ENCODE measurements at regions not wholly inside any gene's neighbourhood (a gene's known extent, or its start where the extent isn't known, plus 50 kb on each side); places are given as distances from the start of the nearest gene placed in this dataset.

GRCh38 chr13:112226320-112227002, 149.7 kb upstream of the SPACA7 start:
- Histone ChIP-seq H3K36me3 (no peaks in the 10 kb centered on the region), H3K9me3 (replicated peaks) (no peaks in the 10 kb centered on the region), H3K4me1 (no peaks in the 10 kb centered on the region), H3K4me3 (no peak overlapping the region), H3K27ac (replicated peaks) (no peak overlapping the region), H3K27me3 (ENCODE audit: low read depth) (peaks cover 46% of the 10 kb centered on the region)
- no peak for DNase-seq
- TF ChIP-seq, protein P1, sequence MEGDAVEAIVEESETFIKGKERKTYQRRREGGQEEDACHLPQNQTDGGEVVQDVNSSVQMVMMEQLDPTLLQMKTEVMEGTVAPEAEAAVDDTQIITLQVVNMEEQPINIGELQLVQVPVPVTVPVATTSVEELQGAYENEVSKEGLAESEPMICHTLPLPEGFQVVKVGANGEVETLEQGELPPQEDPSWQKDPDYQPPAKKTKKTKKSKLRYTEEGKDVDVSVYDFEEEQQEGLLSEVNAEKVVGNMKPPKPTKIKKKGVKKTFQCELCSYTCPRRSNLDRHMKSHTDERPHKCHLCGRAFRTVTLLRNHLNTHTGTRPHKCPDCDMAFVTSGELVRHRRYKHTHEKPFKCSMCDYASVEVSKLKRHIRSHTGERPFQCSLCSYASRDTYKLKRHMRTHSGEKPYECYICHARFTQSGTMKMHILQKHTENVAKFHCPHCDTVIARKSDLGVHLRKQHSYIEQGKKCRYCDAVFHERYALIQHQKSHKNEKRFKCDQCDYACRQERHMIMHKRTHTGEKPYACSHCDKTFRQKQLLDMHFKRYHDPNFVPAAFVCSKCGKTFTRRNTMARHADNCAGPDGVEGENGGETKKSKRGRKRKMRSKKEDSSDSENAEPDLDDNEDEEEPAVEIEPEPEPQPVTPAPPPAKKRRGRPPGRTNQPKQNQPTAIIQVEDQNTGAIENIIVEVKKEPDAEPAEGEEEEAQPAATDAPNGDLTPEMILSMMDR (IDR thresholded peaks at IDR 0.05; ENCODE audit: borderline replicate concordance), result no peak
- intact Hi-C loops (cut with micrococcal nuclease), result no loop called here

DNA sequence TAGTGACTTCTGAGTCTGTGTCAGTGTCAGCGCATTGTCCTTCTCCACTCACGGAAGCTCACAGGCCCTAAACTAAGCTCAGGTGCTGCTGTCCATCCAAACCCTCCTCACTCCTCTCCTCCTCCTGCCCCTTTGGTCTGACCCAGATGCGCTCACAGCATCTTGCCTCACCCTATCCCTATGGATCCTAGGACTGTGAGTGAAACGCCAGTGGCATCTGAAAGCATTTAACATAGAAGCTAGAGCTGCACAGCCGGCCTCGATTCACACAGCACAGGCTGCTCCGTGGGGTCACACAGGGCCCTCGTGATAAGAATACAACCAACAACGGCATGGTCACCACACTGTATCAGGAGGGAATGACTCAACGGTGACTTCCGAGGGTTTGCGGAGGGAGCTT, 149.1 kb upstream of the SPACA7 start:
- intact Hi-C loops (cut with micrococcal nuclease), result no loop called here
- TF ChIP-seq, protein P1 (IDR thresholded peaks at IDR 0.05; ENCODE audit: borderline replicate concordance), result no peak
- H3K4me3 ChIP-seq, result no peak overlapping the region
- H3K4me1 ChIP-seq, result no peaks in the 10 kb centered on the region
- DNase-seq, result no peak
- H3K9me3 ChIP-seq (replicated peaks), result no peaks in the 10 kb centered on the region
- no peaks in the 10 kb centered on the region for H3K36me3 ChIP-seq
- peaks cover 52% of the 10 kb centered on the region for H3K27me3 ChIP-seq (ENCODE audit: low read depth)
- no peak overlapping the region for H3K27ac ChIP-seq (replicated peaks)

DNA sequence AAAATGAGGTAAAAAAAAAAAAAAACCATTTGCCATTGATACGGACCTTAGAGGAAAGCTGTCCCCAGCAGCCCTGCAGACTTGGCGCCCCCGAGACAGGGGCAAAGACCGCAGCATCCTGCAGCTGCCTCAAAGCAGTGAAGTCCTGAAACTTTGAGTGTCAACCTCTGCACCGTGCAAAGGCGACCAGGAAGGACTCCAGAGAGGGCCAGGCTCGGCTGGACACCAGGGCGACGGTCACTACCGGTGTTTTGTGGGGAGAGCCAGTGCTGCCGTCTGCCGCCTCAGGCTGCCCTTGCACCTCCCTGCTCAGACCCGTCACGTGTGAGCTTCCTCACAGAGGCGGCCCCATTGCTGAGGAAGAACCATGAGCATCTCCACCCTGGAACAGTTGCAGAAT, 146.7 kb upstream of the SPACA7 start:
- H3K27ac ChIP-seq (replicated peaks), result no peak overlapping the region
- intact Hi-C loops (cut with micrococcal nuclease), result no loop called here
- no peaks in the 10 kb centered on the region for H3K4me1 ChIP-seq
- H3K36me3 ChIP-seq, result no peaks in the 10 kb centered on the region
- TF ChIP-seq, protein P1 (IDR thresholded peaks at IDR 0.05; ENCODE audit: borderline replicate concordance), result no peak
- H3K9me3 ChIP-seq (replicated peaks), result no peaks in the 10 kb centered on the region
- DNase-seq, result no peak
- H3K27me3 ChIP-seq (ENCODE audit: low read depth), result peaks cover 67% of the 10 kb centered on the region
- H3K4me3 ChIP-seq, result no peak overlapping the region

DNA sequence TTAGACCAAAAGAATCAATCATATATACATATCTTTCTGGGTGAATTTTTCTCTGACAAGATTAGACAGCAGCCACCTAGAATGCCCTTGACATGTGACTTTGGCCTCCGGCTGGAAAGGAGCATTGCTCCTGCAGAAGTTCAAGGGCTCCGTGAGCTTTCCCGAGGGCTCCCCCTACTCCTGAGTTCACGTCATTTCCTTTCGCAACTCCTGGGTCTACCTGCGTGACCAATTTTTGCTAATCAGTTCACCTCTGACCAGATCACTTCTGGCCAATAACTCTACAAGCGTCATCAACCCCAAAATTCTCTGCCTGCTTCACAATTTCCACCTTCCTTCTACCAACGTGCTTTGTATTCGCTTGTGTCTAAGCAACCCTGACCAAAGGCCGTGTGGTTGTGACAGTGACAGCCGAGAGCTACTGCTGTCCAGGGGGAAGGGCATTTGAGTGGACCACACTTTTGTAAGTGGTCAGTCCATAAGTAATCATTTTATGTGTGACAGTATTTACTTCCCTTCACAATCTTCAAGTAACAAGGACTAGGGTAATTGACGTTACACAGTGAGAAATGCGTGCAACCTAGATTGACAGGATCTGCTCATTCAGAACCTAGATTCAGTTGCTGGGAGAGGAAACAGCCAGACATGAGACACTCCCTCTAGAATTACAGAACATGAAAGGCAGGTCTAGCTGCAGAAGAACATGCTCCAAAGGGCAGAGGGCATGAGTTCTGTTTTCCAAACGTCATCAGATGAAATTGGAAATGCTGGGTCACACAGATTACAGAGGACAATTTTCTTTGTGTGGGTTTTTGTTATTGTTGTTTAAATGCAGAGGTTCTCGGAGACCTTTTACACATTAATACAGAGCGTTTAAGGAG, 145.9 kb upstream of the SPACA7 start:
- Histone ChIP-seq H3K27me3 (ENCODE audit: low read depth) (peaks cover 70% of the 10 kb centered on the region), H3K36me3 (no peaks in the 10 kb centered on the region), H3K4me1 (no peaks in the 10 kb centered on the region), H3K27ac (replicated peaks) (no peak overlapping the region), H3K9me3 (replicated peaks) (no peaks in the 10 kb centered on the region), H3K4me3 (no peak overlapping the region)
- TF ChIP-seq, protein P1 (IDR thresholded peaks at IDR 0.05; ENCODE audit: borderline replicate concordance), result no peak
- intact Hi-C loops (cut with micrococcal nuclease), result no loop called here
- DNase-seq, result no peak

DNA sequence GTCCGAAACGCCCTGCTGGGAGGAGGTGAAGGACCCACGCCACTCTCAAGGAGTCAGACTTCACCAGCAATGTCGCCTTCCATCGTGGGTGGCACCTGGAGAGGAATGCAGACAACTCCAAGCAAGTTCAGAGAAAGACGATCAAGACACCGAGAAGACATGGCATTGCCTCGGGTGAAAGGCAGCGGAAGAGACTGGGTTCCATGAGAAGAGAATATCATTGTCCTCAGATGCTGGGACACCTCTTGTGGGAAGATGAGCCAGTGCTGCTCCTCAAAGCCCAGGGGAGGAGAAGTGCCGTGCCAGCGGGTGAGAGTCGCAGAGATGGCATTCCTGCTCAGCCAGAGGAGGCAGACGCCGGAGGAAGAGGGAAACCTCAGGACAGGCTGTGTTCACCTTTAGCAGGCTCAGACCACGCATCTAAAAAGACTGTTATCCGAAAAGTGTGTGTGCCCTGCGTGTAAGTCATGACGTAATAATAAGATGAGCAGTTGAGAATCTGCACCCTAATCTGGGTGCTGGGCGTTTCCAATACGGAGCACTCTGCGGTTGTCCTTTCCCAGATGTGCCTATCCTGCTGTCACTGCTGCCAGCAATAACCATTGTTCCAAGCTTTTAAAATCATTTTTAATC, 144.6 kb upstream of the SPACA7 start:
- H3K4me1 ChIP-seq, result no peaks in the 10 kb centered on the region
- H3K36me3 ChIP-seq, result no peaks in the 10 kb centered on the region
- DNase-seq, result no peak
- H3K4me3 ChIP-seq, result no peak overlapping the region
- H3K27me3 ChIP-seq (ENCODE audit: low read depth), result peaks cover 74% of the 10 kb centered on the region
- TF ChIP-seq, protein P1 (IDR thresholded peaks at IDR 0.05; ENCODE audit: borderline replicate concordance), result no peak
- no peak overlapping the region for H3K27ac ChIP-seq (replicated peaks)
- intact Hi-C loops (cut with micrococcal nuclease), result no loop called here
- H3K9me3 ChIP-seq (replicated peaks), result no peaks in the 10 kb centered on the region

Measured in left ventricle myocardium inferior (tissue), 1 donor.